Right lobe of liver (tissue), 4 donors: ENCODE measurements at regions not wholly inside any gene's neighbourhood (a gene's known extent, or its start where the extent isn't known, plus 50 kb on each side); places are given as distances from the start of the nearest gene placed in this dataset.

Experiments used
- POLR2A ChIP-seq: fragments of 450-650 bp; IDR thresholded peaks from one replicate; pipeline ENCODE4 v1.6.1; 2017; ENCODE audit warnings: antibody characterized with exemption, mild to moderate bottlenecking
- TF ChIP-seq, protein P1 (sequence below), 4 donors: fragments of 200-600 bp in 3 of 4; fragments of 450-650 bp in 1 of 4; IDR thresholded peaks; one replicate each; pipeline versions ENCODE4 v1.5.1 to v1.8.0; 2016 to 2022; ENCODE audit warnings: antibody characterized with exemption in 4 of 4, mild to moderate bottlenecking in 2 of 4
- donor health status: DM: no; HTN: no; CAD: no.
- donor health status: DM: no; HTN: no; CAD: no.
- donor health status: DM: no; HTN: yes; CAD: no.

DNA sequence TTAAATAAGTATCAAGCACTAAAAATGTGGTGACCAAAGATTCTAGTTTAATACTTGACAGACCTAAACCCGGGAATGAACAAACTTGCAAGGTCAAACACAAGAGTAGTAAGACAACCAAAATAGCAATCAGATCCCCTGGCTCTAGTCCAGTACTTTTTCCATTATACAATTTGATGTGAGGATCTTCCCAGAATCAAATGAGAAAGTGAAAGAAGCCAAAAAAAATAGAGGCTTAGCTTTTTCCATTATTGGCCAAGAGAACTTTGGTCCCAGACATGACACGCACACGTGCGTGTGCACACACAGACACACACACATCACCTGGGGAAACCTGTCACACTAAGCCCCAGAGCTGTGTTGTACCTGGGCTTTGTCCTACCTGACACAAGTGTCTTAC lies 300.6 kb upstream of the CDH5 start:
- TF ChIP-seq, protein P1, sequence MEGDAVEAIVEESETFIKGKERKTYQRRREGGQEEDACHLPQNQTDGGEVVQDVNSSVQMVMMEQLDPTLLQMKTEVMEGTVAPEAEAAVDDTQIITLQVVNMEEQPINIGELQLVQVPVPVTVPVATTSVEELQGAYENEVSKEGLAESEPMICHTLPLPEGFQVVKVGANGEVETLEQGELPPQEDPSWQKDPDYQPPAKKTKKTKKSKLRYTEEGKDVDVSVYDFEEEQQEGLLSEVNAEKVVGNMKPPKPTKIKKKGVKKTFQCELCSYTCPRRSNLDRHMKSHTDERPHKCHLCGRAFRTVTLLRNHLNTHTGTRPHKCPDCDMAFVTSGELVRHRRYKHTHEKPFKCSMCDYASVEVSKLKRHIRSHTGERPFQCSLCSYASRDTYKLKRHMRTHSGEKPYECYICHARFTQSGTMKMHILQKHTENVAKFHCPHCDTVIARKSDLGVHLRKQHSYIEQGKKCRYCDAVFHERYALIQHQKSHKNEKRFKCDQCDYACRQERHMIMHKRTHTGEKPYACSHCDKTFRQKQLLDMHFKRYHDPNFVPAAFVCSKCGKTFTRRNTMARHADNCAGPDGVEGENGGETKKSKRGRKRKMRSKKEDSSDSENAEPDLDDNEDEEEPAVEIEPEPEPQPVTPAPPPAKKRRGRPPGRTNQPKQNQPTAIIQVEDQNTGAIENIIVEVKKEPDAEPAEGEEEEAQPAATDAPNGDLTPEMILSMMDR (IDR thresholded peaks at IDR 0.05), result no peak
- no peak for TF ChIP-seq POLR2A
